ENCODE measurements at regions not wholly inside any gene's neighbourhood (a gene's known extent, or its start where the extent isn't known, plus 50 kb on each side); places are given as distances from the start of the nearest gene placed in this dataset.

DNA sequence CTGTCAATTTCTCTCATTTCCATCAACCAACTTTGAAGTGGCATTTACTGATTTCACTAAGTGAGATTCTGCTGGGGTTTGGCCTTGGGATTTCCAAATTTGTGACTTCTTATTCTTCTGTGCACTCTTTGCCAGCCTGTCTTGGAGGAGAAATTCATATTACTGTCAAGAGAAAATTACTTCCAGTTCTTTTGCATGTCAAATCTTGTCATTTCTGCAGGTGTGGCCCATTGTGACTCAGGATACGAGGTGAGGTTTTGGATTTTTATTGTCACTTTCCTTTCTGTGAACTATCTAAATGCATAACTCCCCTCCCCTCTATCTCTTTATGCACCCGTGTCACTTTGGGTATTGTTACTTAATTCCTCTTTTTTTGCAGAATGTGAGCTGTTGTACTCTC, 102.6 kb upstream of the GUCY1A1 start (continued):
- TF ChIP-seq, protein P1, sequence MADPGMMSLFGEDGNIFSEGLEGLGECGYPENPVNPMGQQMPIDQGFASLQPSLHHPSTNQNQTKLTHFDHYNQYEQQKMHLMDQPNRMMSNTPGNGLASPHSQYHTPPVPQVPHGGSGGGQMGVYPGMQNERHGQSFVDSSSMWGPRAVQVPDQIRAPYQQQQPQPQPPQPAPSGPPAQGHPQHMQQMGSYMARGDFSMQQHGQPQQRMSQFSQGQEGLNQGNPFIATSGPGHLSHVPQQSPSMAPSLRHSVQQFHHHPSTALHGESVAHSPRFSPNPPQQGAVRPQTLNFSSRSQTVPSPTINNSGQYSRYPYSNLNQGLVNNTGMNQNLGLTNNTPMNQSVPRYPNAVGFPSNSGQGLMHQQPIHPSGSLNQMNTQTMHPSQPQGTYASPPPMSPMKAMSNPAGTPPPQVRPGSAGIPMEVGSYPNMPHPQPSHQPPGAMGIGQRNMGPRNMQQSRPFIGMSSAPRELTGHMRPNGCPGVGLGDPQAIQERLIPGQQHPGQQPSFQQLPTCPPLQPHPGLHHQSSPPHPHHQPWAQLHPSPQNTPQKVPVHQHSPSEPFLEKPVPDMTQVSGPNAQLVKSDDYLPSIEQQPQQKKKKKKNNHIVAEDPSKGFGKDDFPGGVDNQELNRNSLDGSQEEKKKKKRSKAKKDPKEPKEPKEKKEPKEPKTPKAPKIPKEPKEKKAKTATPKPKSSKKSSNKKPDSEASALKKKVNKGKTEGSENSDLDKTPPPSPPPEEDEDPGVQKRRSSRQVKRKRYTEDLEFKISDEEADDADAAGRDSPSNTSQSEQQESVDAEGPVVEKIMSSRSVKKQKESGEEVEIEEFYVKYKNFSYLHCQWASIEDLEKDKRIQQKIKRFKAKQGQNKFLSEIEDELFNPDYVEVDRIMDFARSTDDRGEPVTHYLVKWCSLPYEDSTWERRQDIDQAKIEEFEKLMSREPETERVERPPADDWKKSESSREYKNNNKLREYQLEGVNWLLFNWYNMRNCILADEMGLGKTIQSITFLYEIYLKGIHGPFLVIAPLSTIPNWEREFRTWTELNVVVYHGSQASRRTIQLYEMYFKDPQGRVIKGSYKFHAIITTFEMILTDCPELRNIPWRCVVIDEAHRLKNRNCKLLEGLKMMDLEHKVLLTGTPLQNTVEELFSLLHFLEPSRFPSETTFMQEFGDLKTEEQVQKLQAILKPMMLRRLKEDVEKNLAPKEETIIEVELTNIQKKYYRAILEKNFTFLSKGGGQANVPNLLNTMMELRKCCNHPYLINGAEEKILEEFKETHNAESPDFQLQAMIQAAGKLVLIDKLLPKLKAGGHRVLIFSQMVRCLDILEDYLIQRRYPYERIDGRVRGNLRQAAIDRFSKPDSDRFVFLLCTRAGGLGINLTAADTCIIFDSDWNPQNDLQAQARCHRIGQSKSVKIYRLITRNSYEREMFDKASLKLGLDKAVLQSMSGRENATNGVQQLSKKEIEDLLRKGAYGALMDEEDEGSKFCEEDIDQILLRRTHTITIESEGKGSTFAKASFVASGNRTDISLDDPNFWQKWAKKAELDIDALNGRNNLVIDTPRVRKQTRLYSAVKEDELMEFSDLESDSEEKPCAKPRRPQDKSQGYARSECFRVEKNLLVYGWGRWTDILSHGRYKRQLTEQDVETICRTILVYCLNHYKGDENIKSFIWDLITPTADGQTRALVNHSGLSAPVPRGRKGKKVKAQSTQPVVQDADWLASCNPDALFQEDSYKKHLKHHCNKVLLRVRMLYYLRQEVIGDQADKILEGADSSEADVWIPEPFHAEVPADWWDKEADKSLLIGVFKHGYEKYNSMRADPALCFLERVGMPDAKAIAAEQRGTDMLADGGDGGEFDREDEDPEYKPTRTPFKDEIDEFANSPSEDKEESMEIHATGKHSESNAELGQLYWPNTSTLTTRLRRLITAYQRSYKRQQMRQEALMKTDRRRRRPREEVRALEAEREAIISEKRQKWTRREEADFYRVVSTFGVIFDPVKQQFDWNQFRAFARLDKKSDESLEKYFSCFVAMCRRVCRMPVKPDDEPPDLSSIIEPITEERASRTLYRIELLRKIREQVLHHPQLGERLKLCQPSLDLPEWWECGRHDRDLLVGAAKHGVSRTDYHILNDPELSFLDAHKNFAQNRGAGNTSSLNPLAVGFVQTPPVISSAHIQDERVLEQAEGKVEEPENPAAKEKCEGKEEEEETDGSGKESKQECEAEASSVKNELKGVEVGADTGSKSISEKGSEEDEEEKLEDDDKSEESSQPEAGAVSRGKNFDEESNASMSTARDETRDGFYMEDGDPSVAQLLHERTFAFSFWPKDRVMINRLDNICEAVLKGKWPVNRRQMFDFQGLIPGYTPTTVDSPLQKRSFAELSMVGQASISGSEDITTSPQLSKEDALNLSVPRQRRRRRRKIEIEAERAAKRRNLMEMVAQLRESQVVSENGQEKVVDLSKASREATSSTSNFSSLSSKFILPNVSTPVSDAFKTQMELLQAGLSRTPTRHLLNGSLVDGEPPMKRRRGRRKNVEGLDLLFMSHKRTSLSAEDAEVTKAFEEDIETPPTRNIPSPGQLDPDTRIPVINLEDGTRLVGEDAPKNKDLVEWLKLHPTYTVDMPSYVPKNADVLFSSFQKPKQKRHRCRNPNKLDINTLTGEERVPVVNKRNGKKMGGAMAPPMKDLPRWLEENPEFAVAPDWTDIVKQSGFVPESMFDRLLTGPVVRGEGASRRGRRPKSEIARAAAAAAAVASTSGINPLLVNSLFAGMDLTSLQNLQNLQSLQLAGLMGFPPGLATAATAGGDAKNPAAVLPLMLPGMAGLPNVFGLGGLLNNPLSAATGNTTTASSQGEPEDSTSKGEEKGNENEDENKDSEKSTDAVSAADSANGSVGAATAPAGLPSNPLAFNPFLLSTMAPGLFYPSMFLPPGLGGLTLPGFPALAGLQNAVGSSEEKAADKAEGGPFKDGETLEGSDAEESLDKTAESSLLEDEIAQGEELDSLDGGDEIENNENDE (IDR thresholded peaks at IDR 0.05; ENCODE audit: insufficient replicate concordance, low read length), result no peak
- TF ChIP-seq TCF12 (IDR thresholded peaks at IDR 0.05; ENCODE audit: low read depth, low read length) (no peak), NANOG (IDR thresholded peaks at IDR 0.05; ENCODE audit: insufficient read depth, low read depth, low read length, poor library complexity, severe bottlenecking) (no peak), FOSL1 (IDR thresholded peaks at IDR 0.05; ENCODE audit: insufficient read depth, low read depth, low read length) (no peak), ZNF274 (IDR thresholded peaks at IDR 0.05; ENCODE audit: borderline replicate concordance, extremely low read depth, low read length) (no peak)

Measured in H1 (cell line).